ENCODE measurements at regions not wholly inside any gene's neighbourhood (a gene's known extent, or its start where the extent isn't known, plus 50 kb on each side); places are given as distances from the start of the nearest gene placed in this dataset.

DNA sequence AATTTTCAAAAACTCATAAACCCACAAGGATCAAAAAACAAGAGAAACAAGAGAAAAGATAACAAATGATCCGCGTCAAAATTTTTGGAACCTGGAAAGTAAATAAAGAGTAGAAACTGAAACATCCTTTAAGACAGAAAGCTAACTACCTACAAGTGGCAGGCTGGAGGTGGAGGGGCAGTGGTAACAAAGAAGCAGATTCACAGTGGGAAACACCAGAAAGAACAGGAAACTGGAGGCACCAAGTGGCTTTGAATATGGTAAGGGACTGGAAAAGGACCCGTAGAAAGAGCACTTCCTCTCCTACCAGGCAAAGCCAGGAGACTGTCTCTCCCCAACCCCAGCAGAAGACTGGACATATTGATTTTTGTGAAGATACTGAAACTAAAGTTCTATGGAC lies 100.6 kb upstream of the TARS1 start:
- in situ Hi-C loops (cut with MboI), result no loop called here
- CTCF ChIA-PET (ENCODE audit: low intra/inter-chr PET ratio), result no interaction called here

DNA sequence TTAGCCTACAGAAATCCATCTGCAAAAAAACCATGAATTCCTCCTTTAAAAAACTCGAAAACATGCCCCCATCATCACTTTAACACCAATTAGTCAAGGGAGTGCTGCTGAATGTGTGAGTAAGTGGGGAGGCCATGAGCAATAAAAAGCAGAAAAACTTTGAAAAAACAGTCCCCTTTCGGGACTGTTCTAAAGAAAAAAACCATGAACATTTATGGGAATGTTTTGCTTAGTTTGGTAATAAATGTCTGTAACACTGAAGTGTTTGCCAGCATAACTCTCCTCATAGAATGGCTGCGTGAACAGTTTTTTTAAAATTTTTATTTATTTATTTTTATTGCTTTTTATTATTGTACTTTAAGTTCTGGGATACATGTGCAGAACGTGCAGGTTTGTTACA lies 99.4 kb upstream of the TARS1 start:
- Histone ChIP-seq H3K9ac (ENCODE audit: insufficient read depth in 1 of 2, low read depth in 2 of 2, low read length in 2 of 2) (no peak overlapping the region), H3K9me1 (ENCODE audit: control insufficient read depth, insufficient read depth, low read length) (no peaks in the 10 kb centered on the region), H3K27ac (ENCODE audit: extremely low read depth, low read depth, low read length) (no peak overlapping the region), H3K27me3 (ENCODE audit: control insufficient read depth in 2 of 2, insufficient read depth in 2 of 2, low read length in 2 of 2) (no peaks in the 10 kb centered on the region), H3K4me2 (ENCODE audit: insufficient read depth, low read length) (no peak overlapping the region), H3K4me1 (replicated peaks in 1 of 2; ENCODE audit: control insufficient read depth in 2 of 2, insufficient read depth in 2 of 2, low read length in 2 of 2) (no peaks in the 10 kb centered on the region), H2AFZ (ENCODE audit: low read depth, low read length) (no peak overlapping the region), H3K4me3 (no peak overlapping the region), H3K79me2 (ENCODE audit: control insufficient read depth, insufficient read depth, low read length) (no peaks in the 10 kb centered on the region), H4K20me1 (replicated peaks; ENCODE audit: control insufficient read depth, insufficient read depth, low read length) (no peaks in the 10 kb centered on the region), H3K9me3 (replicated peaks; ENCODE audit: control insufficient read depth, insufficient read depth, low read depth, low read length) (no peaks in the 10 kb centered on the region), H3K36me3 (ENCODE audit: control insufficient read depth, insufficient read depth, low read length) (no peaks in the 10 kb centered on the region)
- no peak for FAIRE-seq
- in situ Hi-C loops (cut with MboI), result no loop called here
- ChIA-PET POLR2A (no interaction called here), CTCF (ENCODE audit: low intra/inter-chr PET ratio) (no interaction called here)
- intact Hi-C loops (cut with micrococcal nuclease), result no loop called here
- no TSS peak for BruUV-seq (replicated peaks)
- WGBS (ENCODE audit: insufficient coverage, low coverage, missing lambda C conversion rate), result 2% methylated on average over 4 of the region's 4 CpGs
- ATAC-seq, result no peak
- DNase-seq (ENCODE audit: extremely low read depth in 1 of 4, low spot score in 3 of 4), result no peak
- no peak for TF ChIP-seq TFAM (CRISPR knock-in tag; conservative IDR thresholded peaks at IDR 0.05)
- TF ChIP-seq, protein P1, sequence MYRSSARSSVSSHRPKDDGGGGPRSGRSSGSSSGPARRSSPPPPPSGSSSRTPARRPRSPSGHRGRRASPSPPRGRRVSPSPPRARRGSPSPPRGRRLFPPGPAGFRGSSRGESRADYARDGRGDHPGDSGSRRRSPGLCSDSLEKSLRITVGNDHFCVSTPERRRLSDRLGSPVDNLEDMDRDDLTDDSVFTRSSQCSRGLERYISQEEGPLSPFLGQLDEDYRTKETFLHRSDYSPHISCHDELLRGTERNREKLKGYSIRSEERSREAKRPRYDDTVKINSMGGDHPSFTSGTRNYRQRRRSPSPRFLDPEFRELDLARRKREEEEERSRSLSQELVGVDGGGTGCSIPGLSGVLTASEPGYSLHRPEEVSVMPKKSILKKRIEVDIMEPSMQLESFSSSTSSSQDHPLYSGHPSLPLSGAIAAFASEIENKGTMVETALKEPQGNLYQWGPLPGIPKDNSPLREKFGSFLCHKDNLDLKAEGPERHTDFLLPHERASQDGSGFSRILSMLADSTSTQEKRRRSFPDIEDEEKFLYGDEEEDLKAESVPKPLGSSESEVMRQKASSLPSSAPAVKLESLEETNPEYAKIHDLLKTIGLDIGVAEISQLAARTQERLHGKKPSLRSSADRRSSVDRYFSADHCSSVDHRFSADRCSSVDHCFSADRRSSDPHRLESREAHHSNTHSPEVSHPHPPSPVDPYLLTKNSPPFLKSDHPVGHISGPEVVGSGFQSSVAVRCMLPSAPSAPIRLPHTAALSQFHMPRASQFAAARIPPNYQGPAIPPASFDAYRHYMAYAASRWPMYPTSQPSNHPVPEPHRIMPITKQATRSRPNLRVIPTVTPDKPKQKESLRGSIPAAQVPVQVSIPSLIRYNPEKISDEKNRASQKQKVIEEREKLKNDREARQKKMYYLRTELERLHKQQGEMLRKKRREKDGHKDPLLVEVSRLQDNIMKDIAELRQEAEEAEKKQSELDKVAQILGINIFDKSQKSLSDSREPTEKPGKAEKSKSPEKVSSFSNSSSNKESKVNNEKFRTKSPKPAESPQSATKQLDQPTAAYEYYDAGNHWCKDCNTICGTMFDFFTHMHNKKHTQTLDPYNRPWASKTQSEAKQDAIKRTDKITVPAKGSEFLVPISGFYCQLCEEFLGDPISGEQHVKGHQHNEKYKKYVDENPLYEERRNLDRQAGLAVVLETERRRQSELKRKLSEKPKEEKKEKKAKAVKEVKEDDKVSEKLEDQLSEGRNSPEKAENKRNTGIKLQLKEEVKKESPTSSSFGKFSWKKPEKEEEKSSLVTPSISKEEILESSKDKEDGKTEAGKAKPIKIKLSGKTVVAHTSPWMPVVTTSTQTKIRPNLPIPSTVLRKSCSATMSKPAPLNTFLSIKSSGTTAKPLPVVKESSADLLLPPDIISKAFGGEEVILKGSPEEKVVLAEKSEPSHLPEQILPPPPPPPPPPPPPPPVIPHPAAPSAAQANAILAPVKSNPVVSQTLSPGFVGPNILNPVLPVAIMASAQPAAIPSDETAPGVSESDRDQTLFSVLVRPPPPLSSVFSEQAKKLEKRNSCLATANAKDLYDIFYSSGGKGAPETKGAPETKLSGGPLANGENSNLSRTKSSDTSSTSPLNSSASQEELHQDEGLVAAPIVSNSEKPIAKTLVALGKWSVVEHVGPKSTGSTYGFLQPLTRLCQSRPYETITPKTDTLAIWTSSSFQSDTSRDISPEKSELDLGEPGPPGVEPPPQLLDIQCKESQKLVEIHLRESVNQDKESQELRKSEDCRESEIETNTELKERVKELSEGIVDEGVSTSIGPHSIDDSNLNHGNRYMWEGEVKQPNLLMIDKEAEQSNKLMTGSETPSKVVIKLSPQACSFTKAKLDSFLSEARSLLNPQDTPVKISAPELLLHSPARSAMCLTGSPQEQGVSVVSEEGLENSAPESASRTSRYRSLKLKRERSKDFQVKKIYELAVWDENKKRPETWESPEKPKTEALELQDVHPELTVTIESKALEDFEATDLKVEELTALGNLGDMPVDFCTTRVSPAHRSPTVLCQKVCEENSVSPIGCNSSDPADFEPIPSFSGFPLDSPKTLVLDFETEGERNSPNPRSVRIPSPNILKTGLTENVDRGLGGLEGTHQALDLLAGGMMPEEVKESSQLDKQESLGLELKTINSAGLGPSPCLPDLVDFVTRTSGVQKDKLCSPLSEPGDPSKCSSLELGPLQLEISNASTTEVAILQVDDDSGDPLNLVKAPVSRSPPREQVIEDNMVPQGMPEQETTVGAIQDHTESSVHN (IDR thresholded peaks at IDR 0.05; ENCODE audit: borderline replicate concordance in 1 of 2, low read depth in 1 of 2), result no peak
- no peak for TF ChIP-seq ZKSCAN8 (CRISPR knock-in tag; IDR thresholded peaks at IDR 0.05)

More for the DNA sequence above, 100.6 kb upstream of the TARS1 start:
- BruUV-seq (replicated peaks), result no TSS peak
- Histone ChIP-seq H3K36me3 (ENCODE audit: control insufficient read depth, insufficient read depth, low read length) (no peaks in the 10 kb centered on the region), H4K20me1 (replicated peaks; ENCODE audit: control insufficient read depth, insufficient read depth, low read length) (no peaks in the 10 kb centered on the region), H3K4me2 (ENCODE audit: insufficient read depth, low read length) (no peak overlapping the region), H3K9me3 (replicated peaks; ENCODE audit: control insufficient read depth, insufficient read depth, low read depth, low read length) (no peaks in the 10 kb centered on the region), H3K27me3 (ENCODE audit: control insufficient read depth in 2 of 2, insufficient read depth in 2 of 2, low read length in 2 of 2) (no peaks in the 10 kb centered on the region), H3K27ac (ENCODE audit: extremely low read depth, low read depth, low read length) (no peak overlapping the region), H3K4me3 (no peak overlapping the region), H3K4me1 (replicated peaks in 1 of 2; ENCODE audit: control insufficient read depth in 2 of 2, insufficient read depth in 2 of 2, low read length in 2 of 2) (no peaks in the 10 kb centered on the region), H3K79me2 (ENCODE audit: control insufficient read depth, insufficient read depth, low read length) (no peaks in the 10 kb centered on the region), H3K9me1 (ENCODE audit: control insufficient read depth, insufficient read depth, low read length) (no peaks in the 10 kb centered on the region), H3K9ac (ENCODE audit: insufficient read depth in 1 of 2, low read depth in 2 of 2, low read length in 2 of 2) (no peak overlapping the region), H2AFZ (ENCODE audit: low read depth, low read length) (no peak overlapping the region)
- intact Hi-C loops (cut with micrococcal nuclease), result no loop called here
- no peak for DNase-seq (ENCODE audit: extremely low read depth in 1 of 4, low spot score in 3 of 4)
- TF ChIP-seq CREB1 (IDR thresholded peaks at IDR 0.05) (no peak), CREB1 (CRISPR knock-in tag; IDR thresholded peaks at IDR 0.05) (no peak), KLF13 (tag; IDR thresholded peaks at IDR 0.05; ENCODE audit: borderline replicate concordance, low read depth) (no peak), ZNF133 (CRISPR knock-in tag; IDR thresholded peaks at IDR 0.05) (no peak), RFX7 (CRISPR knock-in tag; IDR thresholded peaks at IDR 0.05) (no peak)
- WGBS (ENCODE audit: insufficient coverage, low coverage, missing lambda C conversion rate), result 0% methylated on average over 3 of the region's 3 CpGs
- ATAC-seq, result no peak
- POLR2A ChIA-PET, result no interaction called here
- no peak for FAIRE-seq
